Inflammatory macrophage treated with lipopolysaccharide for 1 hour (primary cell): ENCODE measurements at regions not wholly inside any gene's neighbourhood (a gene's known extent, or its start where the extent isn't known, plus 50 kb on each side); places are given as distances from the start of the nearest gene placed in this dataset.
"Not testable (repeated sequence)": the region's sequence is repeated elsewhere in the genome, so short reads cannot be mapped to it uniquely, and the experiment has no call there.

Source experiments
- DNase-seq, 2 donors: peaks; one replicate each; pipeline ENCODE4 v3.0.0-alpha.2; 2020 to 2022

DNA sequence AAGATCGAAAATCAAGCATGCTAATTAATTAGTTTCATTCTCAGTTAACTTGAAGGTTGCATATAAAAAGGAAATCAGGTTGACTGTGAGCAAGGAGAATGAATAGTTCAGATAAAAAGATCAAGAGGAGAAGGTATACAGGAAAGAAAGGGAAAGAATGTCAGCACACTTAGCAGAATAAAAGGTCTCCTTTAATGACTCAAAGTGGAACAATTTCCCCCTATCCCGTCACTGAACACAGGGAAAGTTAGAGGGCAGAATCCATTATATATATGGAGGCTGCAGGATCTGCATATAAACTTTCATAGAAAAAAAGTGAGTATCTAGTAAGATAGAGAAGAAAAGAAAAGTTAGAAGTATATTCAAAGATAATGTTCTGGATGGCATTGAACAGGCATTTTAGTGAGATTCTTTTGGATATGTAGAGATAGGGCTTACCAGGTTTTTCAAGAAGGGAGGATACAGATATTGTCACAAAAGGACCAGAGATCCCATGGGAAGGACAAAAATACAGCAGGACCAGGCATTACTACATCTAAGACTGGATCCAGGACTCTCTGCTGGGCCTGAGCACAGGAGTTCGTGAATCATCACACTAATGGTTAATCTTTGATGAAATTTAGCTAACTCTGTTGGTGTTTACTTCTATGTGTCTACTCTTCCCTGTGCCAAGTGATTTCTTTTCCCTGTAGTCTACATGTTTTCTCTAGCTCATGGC lies 988.2 kb upstream of the ARRDC3 start:
- no peak for DNase-seq

DNA sequence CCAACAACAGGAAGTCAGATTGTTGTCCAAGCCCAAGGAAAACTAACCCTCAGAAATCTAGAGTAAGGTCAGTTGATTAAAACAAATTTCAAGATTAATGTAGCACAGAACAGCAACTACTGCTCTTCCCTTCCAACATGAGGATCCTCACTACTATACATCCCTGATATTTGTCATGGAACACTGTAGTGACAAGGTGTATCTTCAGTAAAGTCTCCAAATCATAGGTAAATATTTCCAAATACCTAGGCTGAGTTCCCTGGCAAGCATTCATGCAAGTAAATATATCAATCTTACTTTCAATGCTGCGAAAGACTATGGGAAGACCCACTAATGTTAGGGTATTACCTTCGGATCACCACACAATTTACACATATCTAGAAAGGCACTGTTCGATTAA lies 986.9 kb upstream of the ARRDC3 start:
- DNase-seq: no peak

DNA sequence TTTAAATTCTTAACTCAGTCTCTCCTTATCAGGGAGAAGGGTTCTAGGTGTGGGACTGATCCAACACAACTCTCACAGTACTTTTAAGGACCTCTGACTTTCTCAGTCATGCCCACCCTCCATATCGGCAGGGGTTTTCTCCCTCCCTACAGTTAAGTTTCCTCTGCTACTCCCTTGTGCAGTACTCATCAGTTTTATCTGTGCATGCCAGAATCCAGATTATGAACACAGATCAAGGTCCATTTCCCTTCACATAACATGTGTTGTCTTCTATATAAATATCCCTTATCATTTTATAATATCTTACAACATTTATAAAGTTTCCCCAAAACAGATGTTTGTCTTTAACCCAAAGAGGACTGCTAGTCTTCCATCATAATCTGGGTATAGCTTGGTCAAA lies 986.5 kb upstream of the ARRDC3 start:
- no peak for DNase-seq

DNA sequence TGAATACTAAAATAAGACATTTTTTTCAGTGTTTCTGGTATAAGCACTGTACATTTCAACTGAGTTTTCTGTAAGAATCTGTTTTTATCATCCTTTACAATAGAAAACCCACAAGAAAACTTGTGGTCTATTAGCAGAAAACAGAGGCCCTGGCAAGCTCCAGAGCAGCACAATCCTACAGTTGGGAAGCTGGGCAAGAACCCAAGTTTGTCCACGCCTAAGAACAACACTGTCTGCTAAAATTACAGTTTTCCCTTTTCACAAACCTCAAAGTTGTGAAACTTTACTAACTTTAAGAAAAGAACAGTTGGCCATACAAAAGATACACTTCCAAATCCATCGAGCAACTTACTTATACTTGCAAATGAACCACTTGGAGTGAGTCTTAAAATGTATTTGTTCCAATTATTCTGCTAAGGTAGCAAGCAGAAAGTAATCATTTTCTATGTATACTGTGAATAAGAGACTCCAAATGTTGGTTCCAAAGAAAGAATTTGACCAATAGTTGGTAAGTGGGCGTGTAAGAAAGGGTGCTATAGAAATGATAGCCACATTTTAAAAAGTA lies 982.0 kb upstream of the ARRDC3 start:
- no peak for DNase-seq

DNA sequence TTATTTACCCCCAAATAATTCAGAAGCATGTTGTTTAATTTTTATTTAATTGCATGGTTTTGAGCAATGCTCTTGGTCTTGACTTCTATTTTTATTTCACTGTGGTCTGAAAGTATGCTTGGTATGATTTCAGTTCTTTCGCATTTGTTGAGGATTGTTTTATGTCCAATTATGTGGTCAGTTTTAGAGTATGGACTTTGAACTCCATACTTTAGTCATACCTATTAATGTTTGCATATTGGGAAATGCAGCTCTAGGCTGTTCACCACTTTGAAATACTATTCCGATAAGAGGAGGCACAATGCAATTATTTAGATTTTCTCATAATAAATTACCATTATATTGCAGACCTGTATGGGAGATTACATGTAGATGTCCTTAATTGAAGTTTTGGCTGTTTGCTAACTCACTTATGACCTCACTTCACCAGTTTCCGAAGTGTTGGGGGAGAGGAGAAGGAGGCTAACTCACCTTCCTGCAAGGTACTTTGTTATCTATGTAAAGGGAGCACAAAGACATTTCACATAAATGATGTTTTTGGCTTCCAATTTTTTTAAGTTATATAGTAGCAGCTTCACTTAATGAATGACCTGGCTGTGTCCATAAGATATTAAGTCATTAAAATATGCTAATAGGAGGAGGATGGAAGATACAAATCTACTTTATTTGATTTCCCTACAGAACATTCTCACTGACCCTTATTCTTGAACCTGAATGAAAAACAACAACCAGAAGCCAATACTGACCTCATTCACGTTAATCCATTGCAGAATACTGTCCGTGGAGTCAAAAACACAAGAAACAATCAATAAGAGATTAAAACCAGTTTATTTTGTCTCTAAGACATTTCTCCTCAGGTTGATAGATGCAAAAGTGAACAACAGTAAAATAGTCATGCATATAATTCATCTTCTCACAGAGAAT lies 970.3 kb upstream of the ARRDC3 start:
- no peak for DNase-seq

DNA sequence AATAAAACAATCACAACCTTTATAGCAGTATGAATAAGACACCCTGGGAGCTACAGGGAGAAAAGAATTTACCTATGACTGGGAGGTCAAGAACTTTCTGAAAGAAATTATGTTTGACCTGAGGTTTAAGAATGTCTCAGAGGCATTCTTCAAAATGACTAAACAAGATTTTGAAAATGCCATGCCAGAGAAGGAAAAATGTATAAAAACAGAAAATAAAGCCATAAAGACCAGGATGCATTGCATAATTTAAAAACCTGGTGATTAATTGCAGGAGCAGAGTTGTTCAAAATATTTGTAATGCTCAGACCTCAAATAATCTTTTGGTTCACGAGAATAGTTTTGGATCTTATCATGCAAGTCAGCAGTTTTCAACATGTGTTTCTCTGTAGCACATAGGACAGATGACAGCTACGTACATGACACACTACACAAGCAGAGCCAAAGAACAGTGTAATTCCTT lies 954.7 kb upstream of the ARRDC3 start:
- no peak for DNase-seq

DNA sequence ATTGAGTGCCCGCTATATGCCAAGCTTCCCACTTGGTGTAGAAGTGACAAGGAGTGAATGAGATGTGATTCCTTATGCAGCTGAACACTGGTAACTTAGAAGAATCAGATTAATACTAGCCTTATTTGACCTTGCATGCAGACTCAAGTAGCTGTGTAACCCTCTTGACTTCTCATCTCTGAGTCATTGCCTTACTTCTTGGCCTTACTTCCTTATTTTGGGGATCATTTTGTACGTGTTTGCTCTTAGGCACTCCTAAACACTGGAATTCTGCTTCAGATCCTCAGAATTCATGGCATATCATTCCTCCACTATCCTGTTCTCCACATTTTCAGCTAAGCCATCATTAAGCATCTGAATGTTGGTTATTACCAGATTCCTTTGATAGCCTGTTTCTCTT lies 948.9 kb upstream of the ARRDC3 start:
- DNase-seq: no peak

DNA sequence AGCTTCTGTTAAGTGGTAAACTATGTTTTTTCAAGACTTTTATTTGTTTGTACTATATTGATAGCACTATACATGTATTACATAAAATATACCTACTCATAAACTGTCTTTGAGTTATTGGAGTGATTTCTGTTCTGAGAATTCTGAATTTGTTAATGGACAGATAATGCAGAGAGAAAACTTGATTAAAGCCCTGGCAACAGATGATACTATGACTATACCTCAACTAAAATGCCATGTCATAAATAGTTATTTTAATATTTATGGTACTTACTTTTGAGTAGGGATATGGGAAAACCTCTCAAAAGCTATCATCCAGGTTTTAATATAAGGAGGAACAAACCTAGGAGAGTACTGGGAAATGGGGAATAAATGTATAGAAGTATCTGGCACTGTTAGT lies 947.2 kb upstream of the ARRDC3 start:
- DNase-seq: no peak

DNA sequence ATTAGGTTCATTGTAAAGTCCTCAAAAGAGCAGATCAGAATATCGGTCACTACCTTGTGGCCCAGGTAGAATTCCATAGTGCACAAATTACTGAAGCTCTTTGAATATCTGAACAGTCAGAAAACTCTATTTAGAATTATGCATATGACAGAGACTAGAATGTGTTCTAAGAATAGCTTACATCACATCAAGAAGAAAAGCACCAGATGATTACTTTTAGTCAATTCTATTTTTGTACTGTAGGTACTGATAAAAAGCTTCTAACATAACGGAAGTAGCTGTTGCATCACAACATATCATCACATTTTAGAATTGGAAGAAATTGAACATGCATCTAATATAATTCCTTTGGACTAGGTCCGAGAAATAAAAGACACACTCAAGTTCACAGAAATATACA lies 946.6 kb upstream of the ARRDC3 start:
- no peak for DNase-seq

DNA sequence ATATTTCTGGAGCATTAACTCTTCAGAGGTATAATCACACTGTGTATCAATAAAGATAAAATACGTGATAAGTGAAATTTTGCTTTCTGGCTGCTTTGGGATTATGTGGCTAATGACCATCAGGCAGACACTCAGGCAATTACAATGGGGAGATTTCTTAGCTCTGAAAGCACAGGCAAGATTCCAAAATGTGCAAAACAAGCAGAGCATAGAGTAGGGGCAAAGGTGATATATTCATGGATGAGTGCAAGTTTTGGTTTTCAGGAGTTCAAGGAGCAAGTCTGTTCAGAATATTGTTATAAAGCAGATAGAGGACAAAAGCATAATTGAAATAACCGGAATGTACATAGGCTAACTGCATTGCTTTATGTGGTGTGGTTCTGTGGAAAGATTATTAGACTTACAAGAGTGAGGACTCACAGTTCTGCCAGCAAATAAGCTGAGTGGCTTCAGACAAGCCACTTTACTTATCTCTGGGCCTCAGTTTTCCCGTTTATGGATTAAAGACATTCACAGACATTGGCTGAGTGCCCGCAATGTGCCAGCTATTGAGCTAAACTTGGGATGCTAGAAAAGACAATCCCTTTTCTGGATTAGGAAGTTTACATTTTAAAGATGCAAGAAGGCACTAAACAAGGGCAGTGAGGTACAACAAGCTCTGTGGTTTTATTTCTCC lies 945.6 kb upstream of the ARRDC3 start:
- no peak for DNase-seq

DNA sequence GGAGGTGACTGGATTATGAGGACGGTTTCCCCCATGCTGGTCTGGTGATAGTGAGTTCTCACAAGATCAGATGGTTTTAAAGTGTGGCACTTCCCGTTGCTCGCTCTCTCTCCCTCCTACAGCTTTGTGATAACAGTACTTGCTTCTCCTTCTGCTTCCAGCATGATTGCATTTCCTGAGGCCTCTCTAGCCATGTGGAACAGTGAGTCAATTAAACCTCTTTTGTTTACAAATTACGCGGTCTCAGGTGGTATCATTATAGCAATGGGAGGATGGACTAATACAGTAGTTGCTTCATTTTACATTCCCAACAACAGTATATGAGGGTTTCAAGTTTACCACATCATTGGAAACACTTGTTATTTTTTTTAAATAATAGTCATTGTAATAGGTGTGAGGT lies 937.3 kb upstream of the ARRDC3 start:
- no peak for DNase-seq

DNA sequence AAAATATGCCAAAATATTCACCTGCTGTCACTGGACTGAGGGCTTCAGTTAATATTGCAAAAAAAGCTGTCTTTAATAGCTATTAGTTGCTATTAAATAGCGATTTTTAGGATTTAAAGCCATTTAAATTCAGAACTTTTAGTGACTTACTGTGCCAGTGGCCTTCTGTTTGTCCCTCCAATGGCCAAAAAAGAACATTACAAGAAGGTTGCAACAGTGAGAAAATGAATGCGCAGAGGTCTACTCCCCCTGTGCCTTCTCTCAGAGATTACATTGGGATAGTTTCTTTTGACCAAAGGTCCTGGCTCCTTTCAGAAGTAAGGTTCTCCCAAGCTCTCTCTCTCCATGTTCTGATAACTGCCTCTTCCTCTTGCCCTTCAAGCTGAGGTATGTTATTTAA lies 930.3 kb upstream of the ARRDC3 start:
- no peak for DNase-seq

DNA sequence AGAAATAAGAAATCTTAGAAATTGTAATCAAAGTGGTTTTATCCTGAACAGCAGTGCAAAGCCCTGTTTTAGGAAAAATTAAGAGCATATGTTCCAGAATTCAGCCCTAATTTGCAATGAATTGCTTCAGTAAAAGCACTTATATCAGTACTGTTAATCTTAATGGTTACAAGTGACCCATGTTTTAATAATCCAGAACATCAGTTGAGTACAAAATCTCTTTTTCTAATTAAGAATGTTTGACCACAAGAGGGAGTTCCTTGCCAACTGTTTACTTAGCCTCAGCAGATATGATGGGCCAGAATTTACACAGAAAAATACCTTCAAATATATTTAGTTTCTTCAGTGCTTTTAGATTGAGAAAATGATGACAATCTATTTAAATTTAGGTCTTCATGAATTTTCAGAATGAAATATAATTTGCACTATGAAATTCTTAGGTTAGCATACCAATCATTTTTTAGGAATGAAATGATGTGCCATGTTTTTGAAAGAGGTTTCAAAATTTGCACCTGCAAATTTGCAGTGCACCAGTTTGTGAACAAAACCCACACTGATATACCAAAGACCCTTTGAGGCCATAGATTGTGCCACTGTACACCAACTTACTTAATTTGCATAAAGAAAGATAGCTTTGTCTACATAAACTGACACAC lies 926.3 kb upstream of the ARRDC3 start:
- peak; percentile 1 to 2 for DNase-seq

DNA sequence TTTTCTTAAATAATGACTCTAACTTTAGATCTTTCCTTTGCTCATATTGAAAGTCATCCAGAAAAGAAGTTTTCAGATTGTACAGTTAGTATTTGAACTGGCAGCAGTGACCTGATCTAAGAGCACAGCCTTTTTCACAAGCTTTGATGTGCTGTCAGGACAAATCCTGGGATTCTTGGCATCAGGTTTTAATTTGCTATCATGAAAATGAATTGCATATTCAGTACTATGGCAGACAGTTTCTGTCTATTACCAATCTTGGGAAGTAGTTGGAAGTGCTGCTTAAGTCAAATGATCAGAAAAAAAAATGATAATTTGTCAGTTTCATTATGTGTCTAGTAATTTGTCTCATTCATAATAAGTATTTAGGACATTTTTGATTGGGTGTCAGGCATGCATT lies 925.6 kb upstream of the ARRDC3 start:
- no peak for DNase-seq

DNA sequence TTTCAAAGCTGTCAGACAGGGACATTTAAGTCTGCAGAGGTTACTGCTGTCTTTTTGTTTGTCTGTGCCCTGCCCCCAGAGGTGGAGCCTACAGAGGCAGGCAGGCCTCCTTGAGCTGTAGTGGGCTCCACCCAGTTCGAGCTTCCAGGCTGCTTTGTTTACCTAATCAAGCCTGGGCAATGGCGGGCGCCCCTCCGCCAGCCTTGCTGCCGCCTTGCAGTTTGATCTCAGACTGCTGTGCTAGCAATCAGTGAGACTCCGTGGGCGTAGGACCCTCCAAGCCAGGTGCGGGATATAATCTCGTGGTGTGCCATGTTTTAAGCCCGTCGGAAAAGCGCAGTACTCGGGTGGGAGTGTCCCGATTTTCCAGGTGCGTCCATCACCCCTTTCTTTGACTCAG lies 919.2 kb upstream of the ARRDC3 start:
- DNase-seq: not testable (repeated sequence)

DNA sequence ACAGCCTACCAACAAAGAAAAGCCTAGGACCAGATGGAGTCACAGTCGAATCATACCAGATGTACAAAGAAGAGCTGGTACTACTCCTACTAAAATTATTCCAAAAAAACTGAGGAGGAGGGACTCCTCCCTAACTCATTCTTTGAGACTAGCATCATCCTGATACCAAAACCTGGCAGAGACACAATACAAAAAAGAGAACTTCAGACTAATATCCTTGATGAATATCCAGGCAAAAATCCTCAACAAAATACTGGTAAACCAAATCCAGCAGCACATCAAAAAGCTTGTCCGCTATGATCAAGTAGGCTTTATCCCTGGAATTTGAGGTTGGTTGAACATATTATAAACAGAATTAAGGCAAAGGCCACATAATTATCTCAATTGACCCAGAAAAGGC lies 900.4 kb upstream of the ARRDC3 start:
- no peak for DNase-seq

DNA sequence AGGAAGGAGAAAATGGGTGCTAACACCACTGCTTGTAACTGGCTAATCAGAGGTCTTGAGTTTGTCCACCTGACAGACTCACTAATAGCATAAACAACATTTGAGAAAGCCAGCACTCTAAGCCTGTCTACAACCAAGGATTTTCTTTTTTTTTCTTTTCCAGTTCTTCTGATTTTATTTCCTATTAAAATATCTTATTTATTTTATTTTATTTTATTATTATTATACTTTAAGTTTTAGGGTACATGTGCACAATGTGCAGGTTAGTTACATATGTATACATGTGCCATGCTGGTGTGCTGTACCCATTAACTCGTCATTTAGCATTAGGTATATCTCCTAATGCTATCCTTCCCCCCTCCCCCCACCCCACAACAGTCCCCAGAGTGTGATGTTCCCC lies 888.6 kb upstream of the ARRDC3 start:
- DNase-seq: not testable (repeated sequence)

DNA sequence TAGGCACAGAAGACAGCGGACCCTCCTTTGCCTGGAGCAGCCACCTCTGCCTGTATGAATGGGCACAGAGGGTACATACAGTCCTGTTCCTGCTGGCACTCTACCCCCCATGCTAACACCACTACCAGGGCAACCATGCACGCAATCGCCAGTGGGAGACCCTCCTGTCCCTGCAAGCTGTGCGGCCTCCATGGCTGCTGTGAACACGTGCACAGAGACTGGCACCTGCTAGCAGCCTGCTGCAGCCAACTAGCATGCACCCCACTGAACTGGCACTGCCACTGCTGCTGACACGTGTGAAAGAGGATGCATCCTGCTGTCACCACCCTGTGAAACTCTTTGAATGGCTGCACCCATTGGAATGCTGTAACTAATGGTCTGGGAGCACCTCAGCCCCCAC lies 885.2 kb upstream of the ARRDC3 start:
- DNase-seq: no peak

DNA sequence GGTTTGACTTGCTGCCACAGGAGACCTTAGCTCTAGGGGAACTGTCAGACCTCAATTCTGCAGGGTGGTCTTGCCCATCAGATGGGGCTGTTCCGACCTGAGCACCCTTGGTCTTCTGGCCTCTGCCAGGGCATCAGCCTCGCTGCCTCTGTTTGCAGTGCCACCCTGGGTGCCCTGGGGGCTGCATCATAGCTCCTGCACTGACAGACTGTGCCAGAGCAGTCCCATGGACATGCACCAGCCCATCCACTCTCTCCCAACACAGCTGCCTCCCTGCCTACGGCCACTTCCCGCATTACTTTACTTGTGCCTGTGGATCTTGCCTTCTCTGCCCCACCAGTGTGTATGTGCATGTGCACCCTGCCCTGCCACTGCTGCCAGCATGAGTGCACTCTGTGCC lies 884.7 kb upstream of the ARRDC3 start:
- DNase-seq: no peak

DNA sequence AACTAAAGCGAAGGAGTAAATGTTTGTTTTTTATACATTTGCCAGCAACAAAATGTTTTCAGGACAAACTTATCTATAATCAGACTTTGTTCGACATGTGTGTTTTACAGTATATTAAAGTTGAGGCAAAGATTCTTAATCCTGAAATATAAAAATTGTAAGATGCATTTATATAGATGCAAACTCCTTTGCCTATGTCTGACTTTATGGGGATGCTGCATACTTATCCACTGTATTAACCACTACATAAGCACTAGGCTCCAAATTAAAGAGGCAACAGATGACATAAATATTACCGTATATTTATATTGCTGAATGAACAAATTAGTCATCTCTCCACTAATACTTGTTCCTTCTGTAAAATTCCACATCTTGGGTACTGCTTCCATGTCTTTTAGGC lies 882.7 kb upstream of the ARRDC3 start:
- no peak for DNase-seq

DNA sequence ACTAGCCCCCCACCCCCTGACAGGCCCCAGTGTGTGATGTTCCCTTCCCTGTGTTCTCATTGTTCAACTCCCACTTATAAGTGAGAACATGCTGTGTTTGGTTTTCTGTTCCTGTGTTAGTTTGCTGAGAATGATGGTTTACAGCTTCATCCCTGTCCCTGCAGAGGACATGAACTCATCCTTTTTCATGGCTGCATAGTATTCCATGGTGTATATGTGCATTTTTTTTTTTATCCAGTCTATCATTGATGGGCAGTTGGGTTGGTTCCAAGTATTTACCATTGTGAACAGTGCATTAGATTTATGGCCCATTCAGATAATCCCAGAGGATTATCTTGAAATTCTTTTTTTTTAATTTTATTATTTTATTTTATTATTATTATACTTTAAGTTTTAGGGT lies 872.5 kb upstream of the ARRDC3 start:
- DNase-seq: not testable (repeated sequence)

DNA sequence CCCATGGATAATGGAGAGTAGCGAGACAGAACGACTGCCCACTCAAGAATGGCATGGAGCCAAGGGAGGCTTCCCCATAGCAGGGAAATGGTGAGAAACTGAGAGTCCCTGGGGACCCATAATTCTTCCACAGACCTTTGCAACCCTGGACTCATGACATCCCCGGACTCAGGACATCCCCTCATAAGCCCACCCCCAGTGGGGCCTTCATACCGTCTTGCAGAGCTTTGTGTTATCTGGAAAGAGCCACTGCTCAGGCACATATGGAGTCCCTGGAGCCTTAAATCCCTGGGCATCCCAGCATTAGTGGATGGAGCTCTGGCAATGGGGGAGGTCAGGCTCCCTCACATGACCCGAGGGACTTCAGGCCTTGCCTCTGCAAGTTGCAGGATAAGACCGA lies 865.4 kb upstream of the ARRDC3 start:
- DNase-seq: no peak

DNA sequence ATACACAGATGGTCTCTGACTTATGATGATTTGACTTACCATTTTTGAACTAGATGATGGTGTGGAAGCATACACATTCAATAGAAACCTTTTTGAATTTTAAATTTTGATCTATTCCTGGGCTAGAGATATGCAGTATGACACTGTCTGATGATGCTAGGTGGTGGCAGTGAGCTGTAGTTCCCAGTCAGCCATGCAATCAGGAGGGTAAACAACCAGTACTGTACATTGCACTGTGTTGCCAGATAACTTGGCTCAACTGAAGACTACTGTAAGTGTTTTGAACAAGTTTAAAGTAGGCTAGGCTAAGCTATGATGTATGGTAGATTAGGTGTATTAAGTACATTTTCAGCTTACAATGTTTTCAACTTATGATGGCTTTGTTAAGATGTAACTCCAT lies 859.1 kb upstream of the ARRDC3 start:
- no peak for DNase-seq
